Endothelial cell of umbilical vein (primary cell): ENCODE measurements at regions not wholly inside any gene's neighbourhood (a gene's known extent, or its start where the extent isn't known, plus 50 kb on each side); places are given as distances from the start of the nearest gene placed in this dataset.
A peak's percentile ranks its signal among the peaks of the same experiment; 100 is the strongest.

Source experiments
- CTCF ChIP-seq, 2 donors: IDR thresholded peaks; 1 replicate in 1 of 2; 2 replicates in 1 of 2; pipeline ENCODE4 v1.5.1; 2011; ENCODE audit warnings: low read length in 2 of 2, mild to moderate bottlenecking in 2 of 2, moderate library complexity in 2 of 2, control low read depth in 1 of 2, inconsistent platforms in 1 of 2, low read depth in 1 of 2; ENCODE audit not compliant: insufficient read depth in 1 of 2; ENCODE audit errors: extremely low read depth in 1 of 2
- EZH2 ChIP-seq: IDR thresholded peaks from 2 replicates; pipeline ENCODE4 v1.6.1; 2012; ENCODE audit warnings: borderline replicate concordance, low read depth, mild to moderate bottlenecking, moderate library complexity, low read length, inconsistent platforms; ENCODE audit not compliant: severe bottlenecking
- FOS ChIP-seq: IDR thresholded peaks from 2 replicates; pipeline ENCODE4 v1.6.1; 2011; ENCODE audit warnings: mild to moderate bottlenecking, low read length, moderate library complexity, borderline replicate concordance; ENCODE audit not compliant: insufficient read depth
- JUN ChIP-seq: IDR thresholded peaks from 2 replicates; pipeline ENCODE4 v1.6.1; 2011; ENCODE audit warnings: borderline replicate concordance, low read depth; ENCODE audit not compliant: insufficient read length, insufficient read depth
- MAX ChIP-seq: IDR thresholded peaks from 2 replicates; pipeline ENCODE4 v1.6.1; 2011; ENCODE audit not compliant: insufficient read depth, insufficient read length
- MYC ChIP-seq: IDR thresholded peaks from one replicate; pipeline ENCODE4 v1.6.1; 2011; ENCODE audit warnings: mild to moderate bottlenecking, low read depth, low read length
- POLR2A ChIP-seq: IDR thresholded peaks from 2 replicates; pipeline ENCODE4 v1.6.1; 2012; ENCODE audit warnings: low read depth, mild to moderate bottlenecking, control low read depth, low read length
- POLR2AphosphoS5 ChIP-seq: IDR thresholded peaks from 2 replicates; pipeline ENCODE4 v1.6.1; 2012; ENCODE audit warnings: low read depth, mild to moderate bottlenecking, control low read depth, low read length, moderate library complexity; ENCODE audit not compliant: insufficient read depth

- TF ChIP-seq POLR2A (no peak), POLR2AphosphoS5 (no peak), EZH2 (no peak), CTCF (IDR thresholded peaks at IDR 0.05; ENCODE audit: extremely low read depth in 1 of 2, insufficient read depth in 1 of 2, low read depth in 1 of 2, low read length in 2 of 2) (peak; percentile 82 to 85), MAX (no peak), MYC (no peak), JUN (no peak), FOS (no peak)
Observed at GRCh38 chr10:120336911-120337540, 120.0 kb upstream of the PLPP4 start.
